ENCODE measurements at regions not wholly inside any gene's neighbourhood (a gene's known extent, or its start where the extent isn't known, plus 50 kb on each side); places are given as distances from the start of the nearest gene placed in this dataset.

DNA sequence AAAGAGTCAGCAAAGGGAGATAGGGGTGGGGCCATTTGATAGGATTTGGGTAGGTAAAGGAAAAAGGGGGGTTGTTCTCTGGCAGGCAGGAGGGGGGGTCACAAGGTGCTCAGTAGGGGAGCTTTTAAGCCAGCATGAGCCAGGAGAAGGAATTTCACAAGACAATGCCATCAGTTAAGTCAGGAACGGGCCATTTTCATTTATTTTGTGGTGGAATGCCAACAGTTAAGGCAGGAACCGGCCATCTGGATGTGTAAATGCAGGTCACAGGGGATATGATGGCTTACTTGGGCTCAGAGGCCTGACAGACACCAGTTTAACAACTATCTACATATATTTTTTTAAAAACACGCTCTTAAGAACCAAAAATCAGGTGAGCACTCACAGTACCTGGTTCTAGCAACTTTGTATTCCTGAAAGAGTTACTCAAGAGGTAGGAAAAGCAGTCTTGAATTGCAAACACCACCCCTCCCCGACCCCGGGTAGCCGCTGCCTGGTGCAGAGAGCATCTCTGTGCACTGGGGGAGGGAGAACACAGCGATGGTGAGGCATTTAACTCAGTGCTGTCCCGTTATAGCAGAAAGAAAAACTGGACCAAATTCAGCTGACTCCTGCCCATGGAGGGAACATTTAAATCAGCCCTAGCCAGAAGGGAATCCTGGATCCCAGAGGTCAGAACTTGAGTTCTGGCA is 414.5 kb upstream of the KLHL29 start:
- intact Hi-C loops (cut with micrococcal nuclease) (no loop called here), dilution Hi-C loops (cut with HindIII; ENCODE audit: low sequenced_read_pairs, unreplicated experiment) (no loop called here), in situ Hi-C loops (cut with MboI; ENCODE audit: low sequenced_read_pairs) (no loop called here)
- no peak overlapping the region for H3K4me3 ChIP-seq (ENCODE audit: insufficient read depth, low read depth, low read length)
- no peaks in the 10 kb centered on the region for H3K36me3 ChIP-seq (ENCODE audit: control insufficient read depth, insufficient read depth, low read length)
- H2AK5ac ChIP-seq (ENCODE audit: low read depth, low read length): no peak overlapping the region
- no peak overlapping the region for H4K91ac ChIP-seq (ENCODE audit: insufficient read depth, low read depth, low read length)
- ChIA-PET CTCF (no interaction called here), POLR2A (ENCODE audit: unreplicated experiment) (no interaction called here)
- no peak overlapping the region for H2AK9ac ChIP-seq (replicated peaks; ENCODE audit: low read depth, low read length, poor library complexity)
- no peaks in the 10 kb centered on the region for H3K4me1 ChIP-seq (ENCODE audit: control insufficient read depth, insufficient read depth, low read length)
- H4K5ac ChIP-seq (ENCODE audit: low read depth, low read length): no peak overlapping the region
- no peak overlapping the region for H4K8ac ChIP-seq (ENCODE audit: low read depth in 2 of 2, low read length in 2 of 2)
- no peak overlapping the region for H2BK120ac ChIP-seq (ENCODE audit: low read depth, low read length)
- no peak overlapping the region for H3K4ac ChIP-seq (ENCODE audit: low read depth, low read length)
- DNase-seq: no peak
- H3K9me3 ChIP-seq (ENCODE audit: control insufficient read depth, insufficient read depth, low read length): peaks cover 5% of the 10 kb centered on the region
- no peak overlapping the region for H2AFZ ChIP-seq (replicated peaks; ENCODE audit: low read length, poor library complexity)
- BruUV-seq (replicated peaks): no TSS peak
- no peak overlapping the region for H2BK20ac ChIP-seq (ENCODE audit: low read depth, low read length)
- WGBS, 2 experiments (ENCODE audit: extremely low coverage in 2 of 2, insufficient read length in 1 of 2): no CpG with 5 or more reads among the region's 8 CpGs
- H3K56ac ChIP-seq (ENCODE audit: extremely low read depth, insufficient read depth, low read length): no peak overlapping the region
- no peaks in the 10 kb centered on the region for H3K27me3 ChIP-seq (ENCODE audit: control insufficient read depth, insufficient read depth, low read length)
- no peaks in the 10 kb centered on the region for H3K79me1 ChIP-seq (ENCODE audit: low read depth in 1 of 2, low read length in 2 of 2)
- no peaks in the 10 kb centered on the region for H3K9me1 ChIP-seq (ENCODE audit: insufficient read depth, low read length)
- no peak overlapping the region for H3K9ac ChIP-seq (ENCODE audit: low read depth, low read length)
- H3K18ac ChIP-seq (ENCODE audit: low read depth, low read length): no peak overlapping the region
- H3K27ac ChIP-seq (ENCODE audit: insufficient read depth, low read length): no peak overlapping the region
- H3K4me2 ChIP-seq (ENCODE audit: low read depth, low read length): no peak overlapping the region
- no peak overlapping the region for H2BK5ac ChIP-seq (ENCODE audit: low read depth, low read length, poor library complexity, severe bottlenecking)
- H3K14ac ChIP-seq (replicated peaks; ENCODE audit: low read depth, low read length): no peak overlapping the region
- no peak for ATAC-seq (ENCODE audit: low read depth)
- no peak overlapping the region for H2BK15ac ChIP-seq (ENCODE audit: low read depth, low read length)
- TF ChIP-seq BHLHE40 (IDR thresholded peaks at IDR 0.05; ENCODE audit: low read depth, low read length) (no peak), CEBPB (IDR thresholded peaks at IDR 0.05; ENCODE audit: low read depth, low read length) (no peak), SMC3 (IDR thresholded peaks at IDR 0.05; ENCODE audit: low read depth, low read length) (no peak), RFX5 (IDR thresholded peaks at IDR 0.05; ENCODE audit: low read depth, low read length) (no peak), CHD1 (IDR thresholded peaks at IDR 0.05; ENCODE audit: low read depth, low read length) (no peak), RCOR1 (IDR thresholded peaks at IDR 0.05; ENCODE audit: insufficient replicate concordance, low read length) (no peak), MAZ (IDR thresholded peaks at IDR 0.05; ENCODE audit: borderline replicate concordance, low read depth, low read length) (no peak), NFE2L2 (IDR thresholded peaks at IDR 0.05; ENCODE audit: low read depth, low read length) (no peak), MAFK (IDR thresholded peaks at IDR 0.05; ENCODE audit: low read depth, low read length) (no peak), POLR2A (IDR thresholded peaks at IDR 0.05; ENCODE audit: low read depth, low read length) (no peak)
- TF ChIP-seq, protein P1, sequence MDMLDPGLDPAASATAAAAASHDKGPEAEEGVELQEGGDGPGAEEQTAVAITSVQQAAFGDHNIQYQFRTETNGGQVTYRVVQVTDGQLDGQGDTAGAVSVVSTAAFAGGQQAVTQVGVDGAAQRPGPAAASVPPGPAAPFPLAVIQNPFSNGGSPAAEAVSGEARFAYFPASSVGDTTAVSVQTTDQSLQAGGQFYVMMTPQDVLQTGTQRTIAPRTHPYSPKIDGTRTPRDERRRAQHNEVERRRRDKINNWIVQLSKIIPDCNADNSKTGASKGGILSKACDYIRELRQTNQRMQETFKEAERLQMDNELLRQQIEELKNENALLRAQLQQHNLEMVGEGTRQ (IDR thresholded peaks at IDR 0.05; ENCODE audit: low read depth, low read length): no peak
- no peaks in the 10 kb centered on the region for H4K20me1 ChIP-seq (ENCODE audit: insufficient read depth, low read length)
- H3K23ac ChIP-seq (ENCODE audit: low read depth, low read length): no peak overlapping the region

All from IMR-90 (cell line).